DOHH2 (cell line): ENCODE measurements at regions not wholly inside any gene's neighbourhood (a gene's known extent, or its start where the extent isn't known, plus 50 kb on each side); places are given as distances from the start of the nearest gene placed in this dataset.

Experiments
- EZH2phosphoT487 ChIP-seq: fragments of 200-600 bp; sonication (generic); IDR thresholded peaks from 2 replicates; pipeline ENCODE4 v1.6.1; 2017; ENCODE audit warnings: borderline replicate concordance, mild to moderate bottlenecking, antibody characterized with exemption, low read length, moderate library complexity, mixed read lengths
- TF ChIP-seq, protein P1 (sequence below): fragments of 200-600 bp; sonication (generic); IDR thresholded peaks from one replicate; pipeline ENCODE4 v1.5.1; 2014; ENCODE audit warnings: antibody characterized with exemption, mild to moderate bottlenecking, low read depth, low read length; ENCODE audit not compliant: poor library complexity, severe bottlenecking

DNA sequence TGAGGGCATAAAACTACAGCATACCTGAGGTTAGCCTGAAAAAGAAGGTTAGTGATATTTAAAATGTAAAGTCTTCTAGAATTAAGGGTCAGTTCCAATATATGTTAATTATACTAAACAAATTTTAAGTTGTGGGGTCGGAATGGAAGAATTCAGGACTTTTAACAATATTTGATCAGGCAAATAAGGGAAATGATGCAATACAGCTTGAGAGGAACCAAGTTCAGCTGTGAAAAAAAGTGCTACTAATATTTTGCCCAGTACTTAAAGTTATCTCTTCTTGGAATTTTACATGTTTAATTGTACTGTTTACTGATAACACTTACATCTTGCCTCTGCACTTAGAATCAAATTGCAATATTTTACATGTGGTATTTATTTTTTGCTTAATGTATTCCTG lies 345.5 kb upstream of the CWC22 start:
- TF ChIP-seq, protein P1, sequence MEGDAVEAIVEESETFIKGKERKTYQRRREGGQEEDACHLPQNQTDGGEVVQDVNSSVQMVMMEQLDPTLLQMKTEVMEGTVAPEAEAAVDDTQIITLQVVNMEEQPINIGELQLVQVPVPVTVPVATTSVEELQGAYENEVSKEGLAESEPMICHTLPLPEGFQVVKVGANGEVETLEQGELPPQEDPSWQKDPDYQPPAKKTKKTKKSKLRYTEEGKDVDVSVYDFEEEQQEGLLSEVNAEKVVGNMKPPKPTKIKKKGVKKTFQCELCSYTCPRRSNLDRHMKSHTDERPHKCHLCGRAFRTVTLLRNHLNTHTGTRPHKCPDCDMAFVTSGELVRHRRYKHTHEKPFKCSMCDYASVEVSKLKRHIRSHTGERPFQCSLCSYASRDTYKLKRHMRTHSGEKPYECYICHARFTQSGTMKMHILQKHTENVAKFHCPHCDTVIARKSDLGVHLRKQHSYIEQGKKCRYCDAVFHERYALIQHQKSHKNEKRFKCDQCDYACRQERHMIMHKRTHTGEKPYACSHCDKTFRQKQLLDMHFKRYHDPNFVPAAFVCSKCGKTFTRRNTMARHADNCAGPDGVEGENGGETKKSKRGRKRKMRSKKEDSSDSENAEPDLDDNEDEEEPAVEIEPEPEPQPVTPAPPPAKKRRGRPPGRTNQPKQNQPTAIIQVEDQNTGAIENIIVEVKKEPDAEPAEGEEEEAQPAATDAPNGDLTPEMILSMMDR, result no peak
- TF ChIP-seq EZH2phosphoT487, result no peak
